Smooth muscle cell (in vitro differentiated cells): ENCODE measurements at regions not wholly inside any gene's neighbourhood (a gene's known extent, or its start where the extent isn't known, plus 50 kb on each side); places are given as distances from the start of the nearest gene placed in this dataset.

Source experiments
- DNase-seq: peaks from one replicate; lab custom pipeline; 2025; ENCODE audit not compliant: unreplicated experiment; lab: John Stamatoyannopoulos, UW
- H2AFZ ChIP-seq: fragments of 200-600 bp; sonication (generic); 2 replicates; pipeline ENCODE4 v1.6.0; 2016; ENCODE audit warnings: antibody characterized with exemption, low read depth, mild to moderate bottlenecking
- H3F3A ChIP-seq: fragments of 200-600 bp; sonication (generic); 2 replicates; pipeline ENCODE4 v1.6.0; 2017; ENCODE audit warnings: antibody characterized with exemption, low read depth
- H3K27ac ChIP-seq: fragments of 200-600 bp; sonication (generic); 2 replicates; pipeline ENCODE4 v1.5.1; 2016; ENCODE audit warnings: low read depth, mild to moderate bottlenecking
- H3K27me3 ChIP-seq: fragments of 200-600 bp; sonication (generic); 2 replicates; pipeline ENCODE4 v1.6.1; 2016; ENCODE audit warnings: low read depth, mild to moderate bottlenecking
- H3K36me3 ChIP-seq: fragments of 200-600 bp; sonication (generic); 2 replicates; pipeline ENCODE4 v1.5.1; 2016; ENCODE audit warnings: low read depth
- H3K4me1 ChIP-seq: fragments of 200-600 bp; sonication (generic); 2 replicates; pipeline ENCODE4 v1.5.1; 2016; ENCODE audit warnings: low read depth
- H3K4me2 ChIP-seq: fragments of 200-600 bp; sonication (generic); 2 replicates; pipeline ENCODE4 v1.6.0; 2016; ENCODE audit warnings: mild to moderate bottlenecking
- H3K4me3 ChIP-seq: fragments of 200-600 bp; sonication (generic); 2 replicates; pipeline ENCODE4 v1.5.1; 2016; ENCODE audit warnings: mild to moderate bottlenecking
- H3K79me2 ChIP-seq: fragments of 200-600 bp; sonication (generic); 2 replicates; pipeline ENCODE4 v1.6.0; 2016; ENCODE audit warnings: low read depth, mild to moderate bottlenecking
- H3K9ac ChIP-seq: fragments of 200-600 bp; sonication (generic); 2 replicates; pipeline ENCODE4 v1.6.0; 2016; ENCODE audit warnings: low read depth
- H3K9me3 ChIP-seq: fragments of 200-600 bp; sonication (generic); replicated peaks from 2 replicates; pipeline ENCODE4 v1.5.1; 2016; ENCODE audit warnings: low read depth
- H4K20me1 ChIP-seq: fragments of 200-600 bp; sonication (generic); 2 replicates; pipeline ENCODE4 v1.6.0; 2016; ENCODE audit warnings: low read depth
- CTCF ChIP-seq: fragments of 200-600 bp; sonication (generic); IDR thresholded peaks from 2 replicates; pipeline ENCODE4 v1.5.1; 2017; ENCODE audit warnings: borderline replicate concordance, mild to moderate bottlenecking, antibody characterized with exemption; ENCODE audit not compliant: insufficient read depth, poor library complexity, severe bottlenecking
- WGBS: methylation state at CpG from one replicate; pipeline ENCODE4 v1.1.7; 2016; ENCODE audit warnings: low lambda C conversion rate; 5-methylcytosine and 5-hydroxymethylcytosine counted together

DNA sequence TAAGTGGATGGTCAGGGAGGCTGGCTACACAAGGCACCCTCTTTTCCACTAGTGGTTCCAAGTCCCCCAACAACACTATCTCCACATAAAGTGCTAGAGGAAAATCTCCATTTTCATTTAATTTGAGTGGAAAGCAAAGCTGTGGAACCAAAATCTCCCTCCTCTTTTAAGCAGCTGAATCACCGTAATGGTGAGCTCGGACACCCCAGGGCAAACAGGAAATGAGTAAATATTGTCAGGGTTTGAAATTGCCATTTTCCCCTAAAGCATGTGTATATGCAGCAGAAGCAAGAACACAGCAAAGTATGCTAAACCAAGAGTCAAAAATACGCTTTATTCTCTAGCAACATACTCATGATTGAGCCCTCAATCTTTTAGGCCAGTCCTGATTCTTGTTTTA lies 143.7 kb downstream of the GPAM start:
- no peak overlapping the region for H3K4me3 ChIP-seq
- H3K79me2 ChIP-seq: no peaks in the 10 kb centered on the region
- no peaks in the 10 kb centered on the region for H3K9me3 ChIP-seq
- no peak overlapping the region for H3K27ac ChIP-seq
- no peaks in the 10 kb centered on the region for H3K4me1 ChIP-seq
- no peak overlapping the region for H3K9ac ChIP-seq
- no peak overlapping the region for H3K4me2 ChIP-seq
- WGBS: 77% methylated on average over 3 of the region's 3 CpGs
- no peaks in the 10 kb centered on the region for H4K20me1 ChIP-seq
- H3K36me3 ChIP-seq: no peaks in the 10 kb centered on the region
- H3F3A ChIP-seq: no peaks in the 10 kb centered on the region
- no peak for DNase-seq
- H3K27me3 ChIP-seq: no peaks in the 10 kb centered on the region
- TF ChIP-seq CTCF: no peak
- no peak overlapping the region for H2AFZ ChIP-seq

DNA sequence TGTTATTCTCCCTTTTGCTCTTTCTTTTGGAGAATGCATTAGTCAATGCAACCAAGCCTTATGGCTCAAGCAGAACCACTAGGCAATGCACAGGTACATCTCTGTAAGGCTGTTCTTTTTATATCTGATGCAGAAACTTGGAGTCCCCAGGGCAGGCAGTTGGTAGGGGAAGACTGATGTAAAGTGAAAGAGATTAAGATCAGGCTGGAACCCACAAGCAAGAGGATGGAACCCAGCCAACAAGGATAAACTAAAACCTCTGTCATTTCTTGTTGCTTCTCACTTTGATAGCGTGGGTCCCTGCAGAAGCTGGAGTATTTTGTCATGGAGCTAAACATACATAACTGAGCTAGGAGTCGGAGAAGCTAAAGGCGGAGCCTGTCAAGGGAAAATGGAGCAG lies 142.9 kb downstream of the GPAM start:
- no peak for DNase-seq
- Histone ChIP-seq H3K4me1 (no peaks in the 10 kb centered on the region), H3K4me2 (no peak overlapping the region), H2AFZ (no peak overlapping the region), H3K9ac (no peak overlapping the region), H3K4me3 (no peak overlapping the region), H4K20me1 (no peaks in the 10 kb centered on the region), H3K79me2 (no peaks in the 10 kb centered on the region), H3K36me3 (no peaks in the 10 kb centered on the region), H3K27me3 (no peaks in the 10 kb centered on the region), H3K9me3 (no peaks in the 10 kb centered on the region), H3K27ac (no peak overlapping the region), H3F3A (no peaks in the 10 kb centered on the region)
- 81% methylated on average over 3 of the region's 3 CpGs for WGBS
- TF ChIP-seq CTCF: no peak

GRCh38 chr10:112045938-112046337 lies 137.6 kb downstream of the GPAM start:
- H3K4me1 ChIP-seq: no peaks in the 10 kb centered on the region
- no peaks in the 10 kb centered on the region for H3F3A ChIP-seq
- H3K27me3 ChIP-seq: no peaks in the 10 kb centered on the region
- no peak for TF ChIP-seq CTCF
- H3K36me3 ChIP-seq: no peaks in the 10 kb centered on the region
- H3K79me2 ChIP-seq: no peaks in the 10 kb centered on the region
- DNase-seq: no peak
- H2AFZ ChIP-seq: no peak overlapping the region
- H3K4me2 ChIP-seq: no peak overlapping the region
- H4K20me1 ChIP-seq: no peaks in the 10 kb centered on the region
- no peaks in the 10 kb centered on the region for H3K9me3 ChIP-seq
- no peak overlapping the region for H3K4me3 ChIP-seq
- WGBS: 80% methylated on average over 3 of the region's 3 CpGs
- H3K27ac ChIP-seq: no peak overlapping the region
- H3K9ac ChIP-seq: no peak overlapping the region

GRCh38 chr10:112047674-112048073 lies 135.9 kb downstream of the GPAM start:
- no peaks in the 10 kb centered on the region for H3K4me1 ChIP-seq
- H3K4me3 ChIP-seq: no peak overlapping the region
- no peak overlapping the region for H3K9ac ChIP-seq
- no peak overlapping the region for H2AFZ ChIP-seq
- no peaks in the 10 kb centered on the region for H3K9me3 ChIP-seq
- DNase-seq: no peak
- no peaks in the 10 kb centered on the region for H3K79me2 ChIP-seq
- no peaks in the 10 kb centered on the region for H3K36me3 ChIP-seq
- H3K27ac ChIP-seq: no peak overlapping the region
- no peak for TF ChIP-seq CTCF
- H4K20me1 ChIP-seq: no peaks in the 10 kb centered on the region
- 82% methylated on average over 2 of the region's 2 CpGs for WGBS
- no peak overlapping the region for H3K4me2 ChIP-seq
- H3K27me3 ChIP-seq: no peaks in the 10 kb centered on the region
- no peaks in the 10 kb centered on the region for H3F3A ChIP-seq
